ENCODE measurements at regions not wholly inside any gene's neighbourhood (a gene's known extent, or its start where the extent isn't known, plus 50 kb on each side); places are given as distances from the start of the nearest gene placed in this dataset.

- TF ChIP-seq POLR2AphosphoS5 (IDR thresholded peaks at IDR 0.05; ENCODE audit: low read depth, low read length) (no peak), POLR2A (IDR thresholded peaks at IDR 0.05; ENCODE audit: low read depth, low read length) (no peak), SPI1 (IDR thresholded peaks at IDR 0.05; ENCODE audit: low read depth, low read length) (no peak), TAF1 (IDR thresholded peaks at IDR 0.05; ENCODE audit: low read depth, low read length) (no peak), POU2F2 (IDR thresholded peaks at IDR 0.05; ENCODE audit: low read depth, low read length) (no peak), PAX5 (IDR thresholded peaks at IDR 0.05; ENCODE audit: insufficient read depth, low read length, severe bottlenecking) (no peak)
These were observed 152.7 kb downstream of the KCNRG start for GRCh38 chr13:50167967-50168366.

All from GM12891 (cell line).